Colon (tissue), 2 donors: ENCODE measurements at regions not wholly inside any gene's neighbourhood (a gene's known extent, or its start where the extent isn't known, plus 50 kb on each side); places are given as distances from the start of the nearest gene placed in this dataset.

Experiments
- FAIRE-seq: peaks from 2 replicates; lab custom pipeline; 2012; peaks lifted over from hg19 to GRCh38; lab: Jason Lieb, UNC
- donor health status: control.
- donor health status: control.

GRCh38 chr13:105979131-105980011 is 556.1 kb downstream of the EFNB2 start:
- FAIRE-seq = no peak

GRCh38 chr13:105974380-105974779 is 561.1 kb downstream of the EFNB2 start:
- no peak for FAIRE-seq

GRCh38 chr13:105972811-105973590 is 562.5 kb downstream of the EFNB2 start:
- no peak for FAIRE-seq

- FAIRE-seq = peak; percentile 70
Observed at GRCh38 chr13:105972306-105972721, 563.1 kb downstream of the EFNB2 start.

GRCh38 chr13:105971738-105972137 is 563.7 kb downstream of the EFNB2 start:
- no peak for FAIRE-seq

- no peak for FAIRE-seq
Observed at GRCh38 chr13:105971312-105971711, 564.1 kb downstream of the EFNB2 start.

- FAIRE-seq = no peak
Observed at GRCh38 chr13:105969761-105970160, 565.7 kb downstream of the EFNB2 start.

GRCh38 chr13:105965910-105966309 is 569.6 kb downstream of the EFNB2 start:
- FAIRE-seq = no peak

GRCh38 chr13:105962080-105962479 is 573.4 kb downstream of the EFNB2 start:
- FAIRE-seq = no peak

GRCh38 chr13:105961438-105961837 is 574.0 kb downstream of the EFNB2 start:
- FAIRE-seq = no peak

- no peak for FAIRE-seq
Observed at GRCh38 chr13:105960326-105960725, 575.1 kb downstream of the EFNB2 start.

- no peak for FAIRE-seq
Observed at GRCh38 chr13:105959876-105960275, 575.6 kb downstream of the EFNB2 start.

- no peak for FAIRE-seq
Observed at GRCh38 chr13:105957769-105958438, 577.6 kb downstream of the EFNB2 start.

GRCh38 chr13:105956921-105957320 is 578.5 kb downstream of the EFNB2 start:
- FAIRE-seq = no peak

- no peak for FAIRE-seq
Observed at GRCh38 chr13:105952973-105953290, 582.5 kb downstream of the EFNB2 start.

GRCh38 chr13:105952233-105952972 is 583.1 kb downstream of the EFNB2 start:
- FAIRE-seq = no peak

- no peak for FAIRE-seq
Observed at GRCh38 chr13:105948143-105948542, 587.3 kb downstream of the EFNB2 start.

GRCh38 chr13:105940882-105941281 is 594.6 kb downstream of the EFNB2 start:
- no peak for FAIRE-seq

- FAIRE-seq = no peak
Observed at GRCh38 chr13:105937451-105937850, 598.0 kb downstream of the EFNB2 start.

- no peak for FAIRE-seq
Observed at GRCh38 chr13:105936816-105937215, 598.6 kb downstream of the EFNB2 start.

GRCh38 chr13:105929505-105929904 is 606.0 kb downstream of the EFNB2 start:
- no peak for FAIRE-seq

GRCh38 chr13:105928901-105929300 is 606.6 kb downstream of the EFNB2 start:
- no peak for FAIRE-seq
